ENCODE measurements at regions not wholly inside any gene's neighbourhood (a gene's known extent, or its start where the extent isn't known, plus 50 kb on each side); places are given as distances from the start of the nearest gene placed in this dataset.

- H4K20me1 ChIP-seq (ENCODE audit: control insufficient read depth, insufficient read depth, low read length, poor library complexity, severe bottlenecking), result no peaks in the 10 kb centered on the region
- ChIA-PET CTCF (no interaction called here), POLR2A (no interaction called here)
- DNase-seq, result no peak
- Mint-ChIP-seq H3K27me3 (peaks cover 8% of the 10 kb centered on the region), H3K4me3 (no peak overlapping the region), H3K27ac (no peak overlapping the region), H3K4me1 (no peaks in the 10 kb centered on the region), H3K9me3 (ENCODE audit: insufficient read depth) (no peaks in the 10 kb centered on the region)
- no peak overlapping the region for H3K4me3 ChIP-seq (ENCODE audit: control extremely low read depth in 1 of 5, extremely low read depth in 1 of 5, insufficient read depth in 1 of 5, low read depth in 2 of 5, low read length in 4 of 5)
- ATAC-seq (ENCODE audit: low read depth), result no peak
- intact Hi-C loops (cut with micrococcal nuclease), result no loop called here
- no peak overlapping the region for H2AFZ ChIP-seq (ENCODE audit: insufficient read depth, low read depth, low read length, poor library complexity, severe bottlenecking)
- no CpG with 5 or more reads among the region's 3 CpGs for WGBS (ENCODE audit: insufficient coverage)
- no peak overlapping the region for H3K4me2 ChIP-seq (replicated peaks; ENCODE audit: low read depth, low read length, poor library complexity, severe bottlenecking)
- no peaks in the 10 kb centered on the region for H3K27me3 ChIP-seq (replicated peaks in 1 of 4; ENCODE audit: control extremely low read depth in 1 of 4, control insufficient read depth in 3 of 4, insufficient read depth in 4 of 4, low read length in 3 of 4)
- H3K27ac ChIP-seq (ENCODE audit: low read length in 2 of 2), result no peak overlapping the region
- no peak for TF ChIP-seq EZH2 (IDR thresholded peaks at IDR 0.05; ENCODE audit: borderline replicate concordance, insufficient read depth, low read depth, low read length, poor library complexity, severe bottlenecking)
- TF ChIP-seq CTCF (IDR thresholded peaks at IDR 0.05), result no peak
- H3K9ac ChIP-seq (ENCODE audit: low read length), result no peak overlapping the region
- H3K36me3 ChIP-seq (replicated peaks in 1 of 2; ENCODE audit: control extremely low read depth in 1 of 2, control insufficient read depth in 1 of 2, extremely low read depth in 1 of 2, insufficient read depth in 2 of 2, low read length in 1 of 2), result no peaks in the 10 kb centered on the region
- peaks cover 0 to 3% (median 2%) of the 10 kb centered on the region in 3 donors for H3K9me3 ChIP-seq (ENCODE audit: control extremely low read depth in 1 of 3, control insufficient read depth in 2 of 3, insufficient read depth in 1 of 3, low read length in 2 of 3)
- no peaks in the 10 kb centered on the region for H3K4me1 ChIP-seq (ENCODE audit: control insufficient read depth in 2 of 2, insufficient read depth in 2 of 2, low read length in 2 of 2)
- no peaks in the 10 kb centered on the region for H3K79me2 ChIP-seq (ENCODE audit: control insufficient read depth, insufficient read depth, low read length)
These were observed 318.6 kb downstream of the SS18 start for GRCh38 chr18:25771796-25772195.

DNA sequence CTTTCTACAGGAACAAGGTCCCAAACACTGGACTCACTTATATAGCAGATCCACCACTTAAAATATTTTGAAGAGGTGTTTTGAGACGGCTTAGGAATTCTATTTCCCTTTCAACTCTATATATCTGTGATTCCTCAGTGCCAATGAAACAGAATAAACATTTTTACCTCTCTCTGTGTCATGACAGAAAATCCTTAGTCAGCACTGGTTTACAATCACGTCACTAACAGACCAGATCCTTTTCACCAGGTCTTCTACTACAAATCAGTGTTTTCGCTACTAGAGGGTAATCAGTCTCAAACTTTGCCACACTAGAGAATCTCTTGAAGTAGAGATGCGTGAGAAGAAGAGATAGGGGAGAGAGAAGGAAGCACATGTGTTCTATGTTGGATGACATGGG is 325.6 kb downstream of the SS18 start:
- no peaks in the 10 kb centered on the region for H3K27me3 ChIP-seq (replicated peaks in 1 of 4; ENCODE audit: control extremely low read depth in 1 of 4, control insufficient read depth in 3 of 4, insufficient read depth in 4 of 4, low read length in 3 of 4)
- no peak overlapping the region for H3K9ac ChIP-seq (ENCODE audit: low read length)
- no peak for ATAC-seq (ENCODE audit: low read depth)
- peaks cover 0 to 2% (median 0%) of the 10 kb centered on the region in 3 donors for H3K9me3 ChIP-seq (ENCODE audit: control extremely low read depth in 1 of 3, control insufficient read depth in 2 of 3, insufficient read depth in 1 of 3, low read length in 2 of 3)
- TF ChIP-seq CTCF (IDR thresholded peaks at IDR 0.05) (no peak), EZH2 (IDR thresholded peaks at IDR 0.05; ENCODE audit: borderline replicate concordance, insufficient read depth, low read depth, low read length, poor library complexity, severe bottlenecking) (no peak)
- H3K79me2 ChIP-seq (ENCODE audit: control insufficient read depth, insufficient read depth, low read length), result no peaks in the 10 kb centered on the region
- ChIA-PET CTCF (no interaction called here), POLR2A (no interaction called here)
- Mint-ChIP-seq H3K9me3 (ENCODE audit: insufficient read depth) (no peaks in the 10 kb centered on the region), H3K4me3 (no peak overlapping the region), H3K27ac (no peak overlapping the region), H3K27me3 (peaks cover 2% of the 10 kb centered on the region), H3K4me1 (no peaks in the 10 kb centered on the region)
- H3K4me1 ChIP-seq (ENCODE audit: control insufficient read depth in 2 of 2, insufficient read depth in 2 of 2, low read length in 2 of 2), result no peaks in the 10 kb centered on the region
- intact Hi-C loops (cut with micrococcal nuclease), result no loop called here
- no peak for DNase-seq
- H3K4me2 ChIP-seq (replicated peaks; ENCODE audit: low read depth, low read length, poor library complexity, severe bottlenecking), result no peak overlapping the region
- H4K20me1 ChIP-seq (ENCODE audit: control insufficient read depth, insufficient read depth, low read length, poor library complexity, severe bottlenecking), result no peaks in the 10 kb centered on the region
- 100% methylated on average over 1 of the region's 4 CpGs for WGBS (ENCODE audit: insufficient coverage)
- no peak overlapping the region for H2AFZ ChIP-seq (ENCODE audit: insufficient read depth, low read depth, low read length, poor library complexity, severe bottlenecking)
- H3K27ac ChIP-seq (ENCODE audit: low read length in 2 of 2), result no peak overlapping the region
- no peaks in the 10 kb centered on the region for H3K36me3 ChIP-seq (replicated peaks in 1 of 2; ENCODE audit: control extremely low read depth in 1 of 2, control insufficient read depth in 1 of 2, extremely low read depth in 1 of 2, insufficient read depth in 2 of 2, low read length in 1 of 2)
- no peak overlapping the region for H3K4me3 ChIP-seq (ENCODE audit: control extremely low read depth in 1 of 5, extremely low read depth in 1 of 5, insufficient read depth in 1 of 5, low read depth in 2 of 5, low read length in 4 of 5)

All from B cell (primary cell).